ENCODE measurements at regions not wholly inside any gene's neighbourhood (a gene's known extent, or its start where the extent isn't known, plus 50 kb on each side); places are given as distances from the start of the nearest gene placed in this dataset.

DNA sequence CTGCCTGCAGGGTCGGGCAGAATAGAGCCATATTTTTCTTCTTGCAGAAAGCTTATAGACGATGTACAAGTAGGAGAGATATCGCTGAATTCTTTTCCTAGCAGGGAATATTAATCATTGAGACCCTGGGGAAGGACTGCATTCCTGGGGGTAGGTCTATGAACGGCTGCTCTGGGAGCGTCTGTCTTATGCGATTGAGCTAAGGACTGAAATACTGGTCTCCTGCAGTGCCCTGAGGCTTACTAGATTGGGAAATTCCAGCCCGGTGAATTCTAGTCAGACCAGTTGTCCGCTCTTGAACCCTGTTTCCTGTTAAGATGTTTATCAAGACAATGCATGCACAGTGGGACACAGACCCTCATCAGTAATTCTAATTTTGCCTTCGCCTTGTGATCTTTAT lies 59.8 kb upstream of the UBAC2 start:
- dilution Hi-C loops (cut with MboI; ENCODE audit: extremely low pct_ligation_motif_present, low sequenced_read_pairs) = no loop called here
- no peak overlapping the region for H3K27ac ChIP-seq (ENCODE audit: control insufficient read depth, insufficient read depth, low read length)
- no peak for FAIRE-seq
- no peaks in the 10 kb centered on the region for H3K27me3 ChIP-seq (ENCODE audit: control insufficient read depth, extremely low read depth, insufficient read depth, low read length)
- no peaks in the 10 kb centered on the region for H3K4me1 ChIP-seq (ENCODE audit: control insufficient read depth, extremely low read depth, insufficient read depth, low read length)
- H3K4me3 ChIP-seq (ENCODE audit: control insufficient read depth in 2 of 3, extremely low read depth in 1 of 3, insufficient read depth in 2 of 3, low read depth in 1 of 3, low read length in 3 of 3) = no peak overlapping the region
- H3K36me3 ChIP-seq (ENCODE audit: control insufficient read depth in 2 of 2, extremely low read depth in 1 of 2, insufficient read depth in 2 of 2, low read length in 2 of 2) = no peaks in the 10 kb centered on the region
- no peak for TF ChIP-seq EZH2 (IDR thresholded peaks at IDR 0.05; ENCODE audit: low read length)
- TF ChIP-seq, protein P1, sequence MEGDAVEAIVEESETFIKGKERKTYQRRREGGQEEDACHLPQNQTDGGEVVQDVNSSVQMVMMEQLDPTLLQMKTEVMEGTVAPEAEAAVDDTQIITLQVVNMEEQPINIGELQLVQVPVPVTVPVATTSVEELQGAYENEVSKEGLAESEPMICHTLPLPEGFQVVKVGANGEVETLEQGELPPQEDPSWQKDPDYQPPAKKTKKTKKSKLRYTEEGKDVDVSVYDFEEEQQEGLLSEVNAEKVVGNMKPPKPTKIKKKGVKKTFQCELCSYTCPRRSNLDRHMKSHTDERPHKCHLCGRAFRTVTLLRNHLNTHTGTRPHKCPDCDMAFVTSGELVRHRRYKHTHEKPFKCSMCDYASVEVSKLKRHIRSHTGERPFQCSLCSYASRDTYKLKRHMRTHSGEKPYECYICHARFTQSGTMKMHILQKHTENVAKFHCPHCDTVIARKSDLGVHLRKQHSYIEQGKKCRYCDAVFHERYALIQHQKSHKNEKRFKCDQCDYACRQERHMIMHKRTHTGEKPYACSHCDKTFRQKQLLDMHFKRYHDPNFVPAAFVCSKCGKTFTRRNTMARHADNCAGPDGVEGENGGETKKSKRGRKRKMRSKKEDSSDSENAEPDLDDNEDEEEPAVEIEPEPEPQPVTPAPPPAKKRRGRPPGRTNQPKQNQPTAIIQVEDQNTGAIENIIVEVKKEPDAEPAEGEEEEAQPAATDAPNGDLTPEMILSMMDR (optimal IDR thresholded peaks at IDR 0.05 in 1 of 3, IDR thresholded peaks at IDR 0.05 in 1 of 3, conservative IDR thresholded peaks at IDR 0.05 in 1 of 3; ENCODE audit: extremely low read depth in 1 of 3, insufficient read depth in 2 of 3, low read length in 3 of 3) = no peak
- no peak overlapping the region for H2AFZ ChIP-seq (ENCODE audit: control insufficient read depth, low read length)
- no peaks in the 10 kb centered on the region for H4K20me1 ChIP-seq (ENCODE audit: control insufficient read depth, extremely low read depth, insufficient read depth, low read length)
- no peaks in the 10 kb centered on the region for H3K9me1 ChIP-seq (ENCODE audit: control insufficient read depth, extremely low read depth, insufficient read depth, low read length)
- no peak overlapping the region for H3K9ac ChIP-seq (ENCODE audit: control insufficient read depth, extremely low read depth, insufficient read depth, low read length)
- no peak for DNase-seq (ENCODE audit: low read depth, low spot score)
- no peak overlapping the region for H3K4me2 ChIP-seq (ENCODE audit: control insufficient read depth, extremely low read depth, insufficient read depth, low read depth, low read length)
- H3K79me2 ChIP-seq (ENCODE audit: control insufficient read depth, insufficient read depth, low read length) = no peaks in the 10 kb centered on the region
- no peaks in the 10 kb centered on the region for H3K9me3 ChIP-seq (ENCODE audit: control insufficient read depth, low read depth, low read length)

DNA sequence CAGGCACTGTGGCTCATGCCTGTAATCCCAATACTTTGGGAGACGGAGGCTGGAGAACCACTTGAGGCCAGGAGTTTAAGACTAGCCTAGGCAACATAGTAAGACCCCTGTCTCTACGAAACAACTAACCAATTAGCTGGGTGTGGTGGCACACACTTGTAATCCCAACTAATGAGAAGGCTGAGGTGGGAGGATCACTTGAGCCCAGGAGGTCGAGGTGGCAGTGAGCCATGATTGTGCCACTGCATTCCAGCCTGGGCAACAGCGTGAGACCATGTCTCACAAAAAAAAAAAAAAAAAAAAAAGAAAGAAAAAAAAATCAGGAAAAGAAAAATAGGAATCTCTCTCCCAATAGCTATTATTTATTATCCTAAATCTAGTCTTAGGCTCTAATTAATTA lies 56.8 kb upstream of the UBAC2 start:
- dilution Hi-C loops (cut with MboI; ENCODE audit: extremely low pct_ligation_motif_present, low sequenced_read_pairs) = no loop called here
- no peak for FAIRE-seq
- no peaks in the 10 kb centered on the region for H3K9me1 ChIP-seq (ENCODE audit: control insufficient read depth, extremely low read depth, insufficient read depth, low read length)

More for the DNA sequence above, 56.8 kb upstream of the UBAC2 start:
- no peak for DNase-seq (ENCODE audit: low read depth, low spot score)
- Histone ChIP-seq H3K4me2 (ENCODE audit: control insufficient read depth, extremely low read depth, insufficient read depth, low read depth, low read length) (no peak overlapping the region), H3K27me3 (ENCODE audit: control insufficient read depth, extremely low read depth, insufficient read depth, low read length) (no peaks in the 10 kb centered on the region), H3K9me3 (ENCODE audit: control insufficient read depth, low read depth, low read length) (no peaks in the 10 kb centered on the region), H3K4me1 (ENCODE audit: control insufficient read depth, extremely low read depth, insufficient read depth, low read length) (no peaks in the 10 kb centered on the region), H4K20me1 (ENCODE audit: control insufficient read depth, extremely low read depth, insufficient read depth, low read length) (no peaks in the 10 kb centered on the region), H2AFZ (ENCODE audit: control insufficient read depth, low read length) (no peak overlapping the region), H3K27ac (ENCODE audit: control insufficient read depth, insufficient read depth, low read length) (no peak overlapping the region), H3K4me3 (ENCODE audit: control insufficient read depth in 2 of 3, extremely low read depth in 1 of 3, insufficient read depth in 2 of 3, low read depth in 1 of 3, low read length in 3 of 3) (no peak overlapping the region), H3K79me2 (ENCODE audit: control insufficient read depth, insufficient read depth, low read length) (no peaks in the 10 kb centered on the region), H3K9ac (ENCODE audit: control insufficient read depth, extremely low read depth, insufficient read depth, low read length) (no peak overlapping the region), H3K36me3 (ENCODE audit: control insufficient read depth in 2 of 2, extremely low read depth in 1 of 2, insufficient read depth in 2 of 2, low read length in 2 of 2) (no peaks in the 10 kb centered on the region)
- TF ChIP-seq EZH2 (IDR thresholded peaks at IDR 0.05; ENCODE audit: low read length) = no peak
- TF ChIP-seq, protein P1 (optimal IDR thresholded peaks at IDR 0.05 in 1 of 3, IDR thresholded peaks at IDR 0.05 in 1 of 3, conservative IDR thresholded peaks at IDR 0.05 in 1 of 3; ENCODE audit: extremely low read depth in 1 of 3, insufficient read depth in 2 of 3, low read length in 3 of 3) = no peak
